GM12878 (cell line): ENCODE measurements at regions not wholly inside any gene's neighbourhood (a gene's known extent, or its start where the extent isn't known, plus 50 kb on each side); places are given as distances from the start of the nearest gene placed in this dataset.

ENCODE experiments used
- ATAC-seq: fragments of 200-7000 bp; cut with Tn5 transposase; 3 replicates; pipeline ENCODE4 v1.9.1; 2020; ENCODE audit warnings: mild to moderate bottlenecking, moderate library complexity
- BruUV-seq: library from RNA; stranded (reverse); fragments of 400-500 nt; replicated peaks from 2 replicates; lab custom pipeline; 2021; lab: Mats Ljungman, UMichigan
- CTCF ChIA-PET: fragments of 300-600 bp; sonication (Branson Sonifier 250); formaldehyde crosslinking; extraction: SDS; loops from one replicate; lab custom pipeline; 2021; ENCODE audit warnings: inconsistent platforms; lab: Yijun Ruan, JAX
- POLR2A ChIA-PET: fragments of 350-600 bp; formaldehyde crosslinking; extraction: SDS; loops from one replicate; lab custom pipeline; 2021; ENCODE audit warnings: inconsistent platforms; lab: Charles Lee
- RAD21 ChIA-PET: fragments of 300-600 bp; sonication (Branson Sonifier 250); formaldehyde crosslinking; loops from one replicate; lab custom pipeline; 2023; ENCODE audit warnings: antibody characterized with exemption; ENCODE audit not compliant: unreplicated experiment; lab: Charles Lee
- SMC1A ChIA-PET: fragments of 300-600 bp; sonication (Branson Sonifier 250); formaldehyde crosslinking; loops from one replicate; lab custom pipeline; 2023; ENCODE audit not compliant: unreplicated experiment, uncharacterized antibody; lab: Charles Lee
- DNase-seq: peaks from one replicate; pipeline ENCODE4 v3.0.0-alpha.2; 2011; ENCODE audit warnings: low read depth, low spot score
- FAIRE-seq: peaks from 3 replicates; lab custom pipeline; 2011; peaks lifted over from hg19 to GRCh38; lab: Jason Lieb, UNC
- H2AFZ ChIP-seq: 2 replicates; pipeline ENCODE4 v1.6.0; 2011; ENCODE audit warnings: low read depth, low read length, control low read depth; ENCODE audit not compliant: control insufficient read depth
- H3K27ac ChIP-seq: 2 replicates; pipeline ENCODE4 v1.5.1; 2011; ENCODE audit warnings: control low read depth; ENCODE audit not compliant: control insufficient read depth, insufficient read depth
- H3K27me3 ChIP-seq, 2 experiments: replicated peaks in 1 of 2; 2 replicates each; pipeline versions ENCODE4 v1.6.0 to v1.6.1; 2011; ENCODE audit warnings: low read length in 1 of 2; ENCODE audit not compliant: control insufficient read depth in 2 of 2, insufficient read depth in 2 of 2
- H3K36me3 ChIP-seq, 2 experiments: 2 replicates each; pipeline ENCODE4 v1.5.1; 2011; ENCODE audit warnings: low read length in 1 of 2; ENCODE audit not compliant: control insufficient read depth in 2 of 2, insufficient read depth in 2 of 2
- H3K4me1 ChIP-seq: 2 replicates; pipeline ENCODE4 v1.6.1; 2011; ENCODE audit warnings: mild to moderate bottlenecking, low read length, moderate library complexity, mixed read lengths; ENCODE audit not compliant: control insufficient read depth, insufficient read depth
- H3K4me2 ChIP-seq: 2 replicates; pipeline ENCODE4 v1.6.0; 2011; ENCODE audit warnings: control low read depth; ENCODE audit not compliant: control insufficient read depth, insufficient read depth
- H3K4me3 ChIP-seq: fragments of 200-600 bp; sonication (generic); 2 replicates; pipeline ENCODE4 v1.5.1; 2016
- H3K79me2 ChIP-seq: 2 replicates; pipeline ENCODE4 v1.6.0; 2011; ENCODE audit warnings: low read length; ENCODE audit not compliant: control insufficient read depth, insufficient read depth
- H3K9ac ChIP-seq: 2 replicates; pipeline ENCODE4 v1.8.0; 2011; ENCODE audit warnings: low read length, control low read depth, mixed read lengths; ENCODE audit not compliant: control insufficient read depth, insufficient read depth
- H3K9me3 ChIP-seq: replicated peaks from 3 replicates; pipeline ENCODE4 v1.5.1; 2011; ENCODE audit warnings: mild to moderate bottlenecking, low read length; ENCODE audit not compliant: control insufficient read depth, insufficient read depth
- H4K20me1 ChIP-seq: 2 replicates; pipeline ENCODE4 v1.6.0; 2011; ENCODE audit not compliant: control insufficient read depth, insufficient read depth
- ATF2 ChIP-seq: IDR thresholded peaks from 2 replicates; pipeline ENCODE4 v1.6.1; 2012; ENCODE audit warnings: low read length, inconsistent platforms
- BMI1 ChIP-seq: fragments of 450-650 bp; IDR thresholded peaks from 2 replicates; pipeline ENCODE4 v1.6.1; 2016; ENCODE audit warnings: mild to moderate bottlenecking, moderate library complexity, borderline replicate concordance
- CBFB ChIP-seq: IDR thresholded peaks from 2 replicates; pipeline ENCODE4 v1.6.1; 2016; ENCODE audit warnings: antibody characterized with exemption, low read depth
- CREB1 ChIP-seq: IDR thresholded peaks from 2 replicates; pipeline ENCODE4 v1.6.1; 2012; ENCODE audit warnings: low read depth, mild to moderate bottlenecking, inconsistent platforms
- IKZF2 ChIP-seq, 2 experiments: fragments of 450-650 bp; IDR thresholded peaks; 2 replicates each; pipeline ENCODE4 v1.6.1; 2017; ENCODE audit warnings: mild to moderate bottlenecking in 2 of 2, moderate library complexity in 2 of 2
- MTA3 ChIP-seq: IDR thresholded peaks from 2 replicates; pipeline ENCODE4 v1.6.1; 2012; ENCODE audit warnings: low read length, inconsistent platforms, borderline replicate concordance
- PAX5 ChIP-seq: IDR thresholded peaks from 2 replicates; pipeline ENCODE4 v1.6.1; 2011; ENCODE audit warnings: low read depth, low read length, borderline replicate concordance
- SIX5 ChIP-seq: IDR thresholded peaks from 2 replicates; pipeline ENCODE4 v1.6.1; 2011; ENCODE audit warnings: mild to moderate bottlenecking, low read depth, low read length, moderate library complexity; ENCODE audit not compliant: severe bottlenecking
- SMC3 ChIP-seq: IDR thresholded peaks from 2 replicates; pipeline ENCODE4 v1.6.1; 2011; ENCODE audit warnings: low read length, improper control_type of control experiment, borderline replicate concordance
- SRF ChIP-seq, 2 experiments: IDR thresholded peaks; 2 replicates each; pipeline ENCODE4 v1.6.1; 2011; ENCODE audit warnings: low read depth in 2 of 2, low read length in 2 of 2, mild to moderate bottlenecking in 1 of 2, moderate library complexity in 1 of 2
- WGBS: methylation state at CpG from one replicate; pipeline ENCODE4 v1.1.6; 2016; ENCODE audit warnings: low lambda C conversion rate; ENCODE audit not compliant: insufficient replicate concordance, insufficient coverage; ENCODE audit errors: missing lambda C conversion rate; 5-methylcytosine and 5-hydroxymethylcytosine counted together
- in situ Hi-C: fragments of 300-500 bp; cut with MboI; formaldehyde crosslinking; loops from 9 replicates; pipeline ENCODE4 v1.14.3; 2018; ENCODE audit warnings: mixed read lengths
- intact Hi-C: fragments of 100-400 bp; cut with micrococcal nuclease; formaldehyde crosslinking; loops from one replicate; pipeline ENCODE4 v1.14.2; 2022; ENCODE audit not compliant: unreplicated experiment

GRCh38 chr10:4723860-4724259 lies 102.1 kb upstream of the AKR1E2 start:
- DNase-seq: no peak
- FAIRE-seq: no peak
- Histone ChIP-seq H3K4me3 (no peak overlapping the region), H3K27me3 (no peaks in the 10 kb centered on the region), H3K9me3 (no peaks in the 10 kb centered on the region), H2AFZ (no peak overlapping the region), H3K27ac (no peak overlapping the region), H3K36me3 (no peaks in the 10 kb centered on the region), H3K4me1 (no peaks in the 10 kb centered on the region), H3K79me2 (no peaks in the 10 kb centered on the region), H3K4me2 (no peak overlapping the region), H4K20me1 (no peaks in the 10 kb centered on the region), H3K9ac (no peak overlapping the region)
- RAD21 ChIA-PET: no interaction called here
- in situ Hi-C loops: no loop called here
- CTCF ChIA-PET: no interaction called here
- no TSS peak for BruUV-seq
- SMC1A ChIA-PET: interaction anchor here (1.1 kb wide), 1 partner anchor 27 kb away, joined by 3 read pairs; no protein-coding TSS in a partner anchor
- TF ChIP-seq IKZF2 (IDR thresholded peaks at IDR 0.05): no peak
- POLR2A ChIA-PET: no interaction called here
- intact Hi-C loops: no loop called here
- ATAC-seq: no peak

- FAIRE-seq: no peak
- RAD21 ChIA-PET: no interaction called here
- CTCF ChIA-PET: no interaction called here
Measured at GRCh38 chr10:4721999-4722753, 103.8 kb upstream of the AKR1E2 start.

More at GRCh38 chr10:4721999-4722753, 103.8 kb upstream of the AKR1E2 start:
- ATAC-seq (no peak), DNase-seq (no peak)
- Histone ChIP-seq H3K9ac (no peak overlapping the region), H3K4me1 (no peaks in the 10 kb centered on the region), H3K9me3 (no peaks in the 10 kb centered on the region), H4K20me1 (no peaks in the 10 kb centered on the region), H3K4me3 (no peak overlapping the region), H2AFZ (no peak overlapping the region), H3K36me3 (no peaks in the 10 kb centered on the region), H3K4me2 (no peak overlapping the region), H3K79me2 (no peaks in the 10 kb centered on the region), H3K27me3 (no peaks in the 10 kb centered on the region), H3K27ac (no peak overlapping the region)
- POLR2A ChIA-PET: no interaction called here
- WGBS: 35% methylated on average over 3 of the region's 3 CpGs
- in situ Hi-C loops (no loop called here), intact Hi-C loops (no loop called here)
- SMC1A ChIA-PET: interaction anchor here (0.9 kb wide), 1 partner anchor 8 kb away, joined by 3 read pairs; no protein-coding TSS in a partner anchor
- no TSS peak for BruUV-seq
- TF ChIP-seq BMI1: no peak
- no peak for TF ChIP-seq SRF (IDR thresholded peaks at IDR 0.05; ENCODE audit: low read depth in 2 of 2, low read length in 2 of 2)
- no peak for TF ChIP-seq CREB1
- TF ChIP-seq SMC3: no peak
- TF ChIP-seq MTA3: no peak
- TF ChIP-seq CBFB: no peak
- no peak for TF ChIP-seq PAX5
- TF ChIP-seq SIX5: no peak
- no peak for TF ChIP-seq ATF2
